ENCODE measurements at regions not wholly inside any gene's neighbourhood (a gene's known extent, or its start where the extent isn't known, plus 50 kb on each side); places are given as distances from the start of the nearest gene placed in this dataset.

DNA sequence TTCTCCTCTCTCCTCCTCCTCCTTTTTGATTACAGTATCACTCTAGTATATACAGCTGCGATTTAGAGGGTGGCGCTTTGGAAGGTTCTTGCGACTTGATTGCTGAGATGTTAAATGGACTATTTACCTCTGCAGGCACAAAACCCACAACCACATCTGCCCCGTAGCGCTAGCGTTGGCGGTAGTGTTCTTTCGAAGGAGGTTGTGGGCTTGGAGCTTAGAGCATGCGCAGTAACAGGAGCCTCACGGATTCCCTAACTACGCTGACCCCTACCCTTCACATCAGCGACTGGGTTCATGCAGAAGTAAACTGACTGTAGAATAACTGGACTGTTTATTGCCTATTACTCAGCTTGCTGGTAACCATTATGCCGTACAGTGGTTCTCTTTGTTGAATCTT is 58.0 kb downstream of the CGGBP1 start:
- Mint-ChIP-seq H3K4me3 (peak overlapping the region in 1 of 2 experiments; percentile 22; a peak in 1 of 5 replicates), H3K9me3 (no peaks in the 10 kb centered on the region), H3K27me3 (ENCODE audit: low read depth) (peaks cover 2% of the 10 kb centered on the region; the same call in 1 of the 2 replicates), H3K27ac (no peak overlapping the region; a peak in 1 of 7 replicates), H3K36me3 (ENCODE audit: insufficient read depth in 1 of 3, low read depth in 3 of 3) (no peaks in the 10 kb centered on the region), H3K4me1 (peaks cover 2 to 8% of the 10 kb centered on the region in 2 experiments; a peak in 1 of 4 replicates)
- Histone ChIP-seq H3K79me2 (ENCODE audit: insufficient read depth, low read length) (no peaks in the 10 kb centered on the region), H2BK12ac (ENCODE audit: insufficient read length, low read depth, low read length) (no peak overlapping the region), H3K27ac (ENCODE audit: insufficient read length, low read depth, low read length) (no peak overlapping the region), H3K27me3 (ENCODE audit: insufficient read depth, low read length) (no peaks in the 10 kb centered on the region), H3K18ac (ENCODE audit: insufficient read length, low read depth, low read length) (no peak overlapping the region), H2AFZ (ENCODE audit: low read length) (peak overlapping the region; percentile 24), H3K23ac (ENCODE audit: insufficient read length, low read depth, low read length) (no peak overlapping the region), H2BK15ac (ENCODE audit: low read depth, low read length) (no peak overlapping the region), H3K9me3 (ENCODE audit: control insufficient read depth, low read depth, low read length) (no peaks in the 10 kb centered on the region), H3K4me2 (ENCODE audit: insufficient read depth, insufficient read length, low read length) (peak overlapping the region; percentile 36), H4K91ac (ENCODE audit: insufficient read length, low read depth, low read length) (no peak overlapping the region), H3K79me1 (ENCODE audit: insufficient read depth, low read depth, low read length, poor library complexity, severe bottlenecking) (no peaks in the 10 kb centered on the region), H2AK5ac (ENCODE audit: insufficient read length, low read length) (no peak overlapping the region), H3K14ac (ENCODE audit: insufficient read depth, low read length) (no peak overlapping the region), H3K23me2 (ENCODE audit: insufficient read length, low read depth, low read length, poor library complexity, severe bottlenecking) (no peaks in the 10 kb centered on the region), H4K5ac (ENCODE audit: insufficient read length, low read depth, low read length) (no peak overlapping the region), H4K20me1 (ENCODE audit: control insufficient read depth, insufficient read depth, insufficient read length) (no peaks in the 10 kb centered on the region), H3K4ac (ENCODE audit: low read depth, low read length) (no peak overlapping the region), H2BK120ac (ENCODE audit: low read depth, low read length, poor library complexity, severe bottlenecking) (no peak overlapping the region), H4K8ac (replicated peaks; ENCODE audit: insufficient read length, low read depth, low read length) (no peak overlapping the region), H2BK20ac (ENCODE audit: low read depth, low read length, poor library complexity, severe bottlenecking) (no peak overlapping the region), H2BK5ac (ENCODE audit: insufficient read length, low read length) (no peak overlapping the region), H3K9ac (ENCODE audit: extremely low read depth, insufficient read length, low read length) (no peak overlapping the region), H3K4me1 (ENCODE audit: insufficient read depth, low read length) (no peaks in the 10 kb centered on the region), H3K56ac (ENCODE audit: insufficient read length, low read depth, low read length) (no peak overlapping the region), H3T11ph (ENCODE audit: low read length) (no peak overlapping the region)
- TF ChIP-seq, protein P1, sequence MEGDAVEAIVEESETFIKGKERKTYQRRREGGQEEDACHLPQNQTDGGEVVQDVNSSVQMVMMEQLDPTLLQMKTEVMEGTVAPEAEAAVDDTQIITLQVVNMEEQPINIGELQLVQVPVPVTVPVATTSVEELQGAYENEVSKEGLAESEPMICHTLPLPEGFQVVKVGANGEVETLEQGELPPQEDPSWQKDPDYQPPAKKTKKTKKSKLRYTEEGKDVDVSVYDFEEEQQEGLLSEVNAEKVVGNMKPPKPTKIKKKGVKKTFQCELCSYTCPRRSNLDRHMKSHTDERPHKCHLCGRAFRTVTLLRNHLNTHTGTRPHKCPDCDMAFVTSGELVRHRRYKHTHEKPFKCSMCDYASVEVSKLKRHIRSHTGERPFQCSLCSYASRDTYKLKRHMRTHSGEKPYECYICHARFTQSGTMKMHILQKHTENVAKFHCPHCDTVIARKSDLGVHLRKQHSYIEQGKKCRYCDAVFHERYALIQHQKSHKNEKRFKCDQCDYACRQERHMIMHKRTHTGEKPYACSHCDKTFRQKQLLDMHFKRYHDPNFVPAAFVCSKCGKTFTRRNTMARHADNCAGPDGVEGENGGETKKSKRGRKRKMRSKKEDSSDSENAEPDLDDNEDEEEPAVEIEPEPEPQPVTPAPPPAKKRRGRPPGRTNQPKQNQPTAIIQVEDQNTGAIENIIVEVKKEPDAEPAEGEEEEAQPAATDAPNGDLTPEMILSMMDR (conservative IDR thresholded peaks at IDR 0.05) = no peak
- peak; percentile 81 for DNase-seq
- WGBS (ENCODE audit: extremely low coverage, insufficient read length, low lambda C conversion rate) = no CpG with 5 or more reads among the region's 13 CpGs

All from H9 (cell line).